8988T (cell line): ENCODE measurements at regions not wholly inside any gene's neighbourhood (a gene's known extent, or its start where the extent isn't known, plus 50 kb on each side); places are given as distances from the start of the nearest gene placed in this dataset.
A peak's percentile ranks its signal among the peaks of the same experiment; 100 is the strongest.
"Not testable (repeated sequence)": the region's sequence is repeated elsewhere in the genome, so short reads cannot be mapped to it uniquely, and the experiment has no call there.

Experiments
- DNase-seq: peaks from one replicate; pipeline ENCODE4 v3.0.0; 2011

DNA sequence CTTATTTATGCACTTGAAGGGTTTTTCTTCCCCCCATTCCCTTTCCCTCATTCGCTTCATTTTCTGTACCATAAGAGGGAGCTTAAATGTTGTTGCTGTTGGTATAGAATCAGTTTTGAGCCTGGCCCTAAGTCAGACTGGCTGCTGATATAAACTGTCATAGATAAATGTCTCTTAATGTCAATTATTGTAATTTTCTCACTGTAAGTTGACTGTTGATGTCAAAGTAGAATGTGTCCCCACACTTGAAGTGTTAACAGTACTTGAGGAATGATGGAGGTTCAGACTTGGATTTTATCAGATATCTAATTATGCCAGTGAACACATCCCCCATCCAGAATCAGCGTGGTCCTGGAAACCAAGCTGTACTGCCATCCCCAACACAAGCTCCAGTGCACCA lies 87.8 kb downstream of the PRR15 start:
- DNase-seq, result no peak

GRCh38 chr7:29652556-29652955 lies 88.9 kb downstream of the PRR15 start:
- DNase-seq, result no peak

- DNase-seq, result not testable (repeated sequence)
Measured at GRCh38 chr7:29654340-29654739, 90.7 kb downstream of the PRR15 start.

DNA sequence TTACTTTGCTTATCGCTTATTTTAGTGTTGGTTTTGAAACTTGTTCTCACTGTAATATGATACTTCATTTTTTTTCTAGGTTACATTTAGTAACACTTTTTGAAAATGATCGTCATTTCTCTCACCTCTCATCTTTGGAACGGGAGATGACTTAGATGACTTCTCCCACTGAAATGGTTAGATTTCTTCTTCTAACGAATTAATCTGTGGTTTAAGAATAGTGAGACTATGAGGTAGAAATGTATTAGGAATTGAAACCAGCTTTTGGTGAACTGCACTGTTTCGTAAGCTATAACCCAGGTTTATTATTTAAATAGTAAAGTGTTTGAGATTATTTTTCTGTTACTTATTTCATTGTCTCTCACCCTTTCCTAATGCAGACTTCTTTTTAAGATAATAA lies 93.7 kb downstream of the PRR15 start:
- DNase-seq, result no peak

DNA sequence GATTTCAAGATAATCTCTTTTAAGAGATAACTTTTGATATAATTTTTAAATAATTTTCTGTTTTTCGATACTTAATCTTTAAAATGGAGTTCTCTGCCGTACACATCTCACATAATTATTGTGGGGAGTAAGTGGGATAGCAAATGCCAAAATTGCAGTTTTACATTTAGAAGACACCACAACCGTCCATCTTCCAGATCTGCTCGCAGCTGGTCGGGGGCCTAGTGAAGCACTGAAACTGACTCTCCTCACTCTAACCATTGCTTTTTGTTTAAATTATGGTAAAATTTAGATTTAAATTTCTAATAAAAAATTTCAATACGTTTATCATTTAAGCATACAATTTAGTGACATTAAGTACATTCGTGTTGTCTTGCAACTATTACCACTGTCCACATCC lies 94.2 kb downstream of the PRR15 start:
- DNase-seq, result no peak

DNA sequence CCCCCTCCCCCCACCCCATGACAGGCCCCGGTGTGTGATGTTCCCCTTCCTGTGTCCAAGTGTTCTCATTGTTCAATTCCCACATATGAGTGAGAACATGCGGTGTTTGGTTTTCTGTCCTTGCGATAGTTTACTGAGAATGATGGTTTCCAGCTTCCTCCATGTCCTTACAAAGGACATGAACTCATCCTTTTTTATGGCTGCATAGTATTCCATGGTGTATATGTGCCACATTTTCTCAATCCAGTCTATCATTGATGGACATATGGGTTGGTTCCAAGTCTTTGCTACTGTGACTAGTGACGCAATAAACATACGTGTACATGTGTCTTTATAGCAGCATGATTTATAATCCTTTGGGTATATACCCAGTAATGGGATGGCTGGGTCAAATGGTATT lies 95.6 kb downstream of the PRR15 start:
- not testable (repeated sequence) for DNase-seq

- not testable (repeated sequence) for DNase-seq
Measured at GRCh38 chr7:29662899-29663298, 99.3 kb downstream of the PRR15 start.

DNA sequence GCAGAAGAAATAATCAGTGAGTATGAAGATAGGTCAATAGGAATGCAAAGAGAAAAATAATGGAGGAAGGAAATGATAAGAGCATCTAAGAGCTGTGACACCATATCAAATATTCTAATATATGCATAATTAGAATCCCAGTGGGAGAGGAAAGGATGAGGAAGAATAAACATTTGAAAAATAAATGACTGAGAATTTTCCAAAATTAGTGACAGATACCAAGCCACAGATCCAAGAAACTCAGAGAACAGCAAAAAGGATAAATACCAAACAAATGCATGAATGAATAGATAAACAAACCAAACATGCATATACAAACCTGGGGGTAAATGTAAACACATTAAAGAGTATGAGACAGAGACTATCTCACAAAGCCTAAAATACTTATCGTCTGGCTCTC lies 101.4 kb downstream of the PRR15 start:
- not testable (repeated sequence) for DNase-seq

DNA sequence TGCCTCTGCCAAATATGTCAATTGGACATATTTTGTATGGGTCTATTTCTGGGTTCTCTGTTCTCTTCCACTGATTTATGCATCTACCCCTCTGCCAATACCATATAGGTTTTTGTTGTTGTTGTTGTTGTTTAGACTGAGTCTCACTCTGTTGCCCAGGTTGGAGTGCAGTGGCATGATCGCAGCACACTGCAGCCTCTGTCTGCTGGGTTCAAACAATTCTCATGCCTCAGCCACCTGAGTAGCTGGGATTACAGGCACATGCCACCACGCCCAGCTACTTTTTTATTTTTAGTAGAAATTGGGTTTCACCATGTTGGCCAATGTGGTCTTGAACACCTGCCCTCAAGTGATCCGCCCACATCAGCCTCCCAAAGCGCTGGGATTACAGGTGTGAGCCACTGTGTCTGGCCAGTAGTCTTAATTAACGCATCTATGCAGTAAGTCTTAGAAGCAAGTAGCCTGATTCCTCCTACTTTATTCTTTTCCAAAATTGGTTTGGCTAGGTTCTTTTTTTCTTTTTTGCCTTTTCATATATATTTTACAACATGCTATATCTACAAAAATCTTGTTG lies 103.5 kb downstream of the PRR15 start:
- not testable (repeated sequence) for DNase-seq

DNA sequence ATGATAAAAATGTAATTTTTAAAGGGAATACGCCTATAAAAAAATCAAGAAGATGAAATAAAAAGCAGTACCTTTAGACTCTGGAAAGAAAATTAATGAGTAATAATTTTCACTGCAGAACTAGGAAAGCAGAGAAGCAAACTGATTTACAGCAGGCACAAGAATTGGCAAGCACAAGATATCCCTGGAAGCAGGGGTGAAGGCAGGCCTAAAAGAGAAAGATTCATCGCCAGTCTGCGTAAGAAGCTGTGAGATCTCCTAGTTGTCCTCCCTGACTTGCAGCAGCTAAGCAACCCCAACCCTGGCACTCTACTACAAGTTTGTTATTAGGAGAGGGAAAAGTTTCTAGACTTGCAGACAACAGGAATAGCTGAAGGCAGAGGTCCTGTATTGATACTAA lies 107.7 kb downstream of the PRR15 start:
- not testable (repeated sequence) for DNase-seq

DNA sequence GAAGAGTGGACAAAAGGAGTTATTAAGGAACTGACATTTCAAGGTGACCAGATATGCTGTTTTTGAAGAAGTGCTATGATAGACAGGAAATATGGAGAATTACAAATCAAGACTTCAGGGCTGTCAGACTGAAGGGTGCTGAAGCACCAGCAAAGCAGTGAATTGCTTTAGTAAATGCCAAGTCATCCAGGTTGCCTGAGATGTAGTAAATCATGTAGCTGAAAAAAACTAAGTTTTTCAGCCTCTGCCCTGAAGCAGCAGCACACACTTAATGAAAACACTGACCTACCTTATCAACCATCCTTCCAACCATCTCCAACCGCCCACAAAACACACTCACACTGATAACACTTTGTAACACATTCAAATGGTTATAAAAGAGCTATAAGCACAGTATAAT lies 110.0 kb downstream of the PRR15 start:
- DNase-seq, result not testable (repeated sequence)

- not testable (repeated sequence) for DNase-seq
Measured at GRCh38 chr7:29674626-29675025, 111.0 kb downstream of the PRR15 start.

DNA sequence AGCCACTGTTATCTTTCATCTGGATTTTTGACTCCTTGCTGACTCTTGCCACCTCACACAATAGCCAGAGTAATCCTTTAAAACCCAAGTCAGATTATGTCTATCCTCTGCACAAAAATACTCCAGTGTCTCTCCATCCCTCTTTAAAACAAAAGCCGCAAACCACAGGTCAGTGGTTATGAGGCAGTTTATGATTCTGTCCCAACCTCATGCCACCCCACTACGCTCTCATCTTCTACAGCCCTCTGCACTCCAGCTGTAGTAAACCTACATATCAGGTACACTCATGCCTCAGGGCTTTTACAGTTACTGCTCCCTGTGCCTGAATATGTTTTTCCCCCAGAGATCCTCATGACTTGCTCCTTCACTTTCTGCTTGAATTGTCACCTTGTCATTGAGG lies 113.6 kb downstream of the PRR15 start:
- DNase-seq, result not testable (repeated sequence)

GRCh38 chr7:29679963-29680362 lies 116.3 kb downstream of the PRR15 start:
- DNase-seq, result not testable (repeated sequence)

DNA sequence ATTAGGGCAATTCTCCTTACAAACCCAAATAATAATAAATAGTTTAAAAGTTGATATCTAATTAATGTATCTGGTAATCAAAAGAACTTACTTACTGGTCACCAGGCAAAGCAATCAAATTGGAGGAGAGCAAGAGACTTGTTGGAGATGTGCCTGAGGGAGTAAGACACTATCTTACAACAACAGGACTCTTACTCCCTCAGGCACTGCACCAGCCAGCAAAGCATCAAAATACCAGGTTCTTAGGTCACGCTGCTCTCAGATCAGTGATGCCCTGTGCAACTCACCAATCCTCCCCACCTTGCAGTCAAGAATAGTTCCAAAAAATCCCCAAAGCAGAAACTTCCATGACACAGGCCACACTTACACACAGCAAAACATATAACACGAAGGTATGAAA lies 117.0 kb downstream of the PRR15 start:
- DNase-seq, result not testable (repeated sequence)

DNA sequence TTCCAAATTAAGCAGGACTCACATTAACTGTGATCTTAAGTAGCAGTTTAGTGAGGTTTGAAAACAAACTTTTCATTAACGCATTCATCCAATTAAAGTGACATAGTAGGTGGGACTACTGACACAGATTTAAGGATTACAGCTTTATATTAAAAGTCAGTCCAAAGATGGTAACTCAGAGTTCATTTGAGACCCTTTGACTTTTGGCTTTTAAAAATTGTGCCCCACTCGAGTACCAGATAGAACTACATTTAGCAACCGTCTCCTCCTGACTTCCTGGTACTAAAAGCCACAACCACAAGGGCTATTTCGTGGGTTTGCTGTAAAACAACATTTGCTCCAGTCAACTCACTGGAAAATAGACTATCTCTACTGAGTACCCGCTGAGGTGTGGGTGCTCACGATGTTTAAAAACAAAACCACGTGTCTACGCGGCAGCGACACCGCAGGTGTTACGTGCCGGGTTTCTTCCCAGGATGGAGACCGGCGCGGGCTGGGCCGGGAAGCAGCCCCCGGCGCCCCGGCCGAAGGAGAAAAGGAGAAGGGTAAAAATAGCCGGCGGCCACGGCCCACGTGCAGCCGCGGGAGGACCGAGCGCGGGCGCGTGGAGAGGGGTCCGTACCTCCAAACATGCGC lies 120.6 kb downstream of the PRR15 start:
- DNase-seq, result not testable (repeated sequence)

GRCh38 chr7:29684787-29685650 lies 121.3 kb upstream of the WIPF3 start:
- DNase-seq, result peak; percentile 13

GRCh38 chr7:29685651-29686271 lies 120.5 kb upstream of the WIPF3 start:
- DNase-seq, result not testable (repeated sequence)

GRCh38 chr7:29690510-29690909 lies 115.8 kb upstream of the WIPF3 start:
- not testable (repeated sequence) for DNase-seq

- DNase-seq, result not testable (repeated sequence)
Measured at GRCh38 chr7:29696402-29696801, 109.9 kb upstream of the WIPF3 start.

GRCh38 chr7:29699723-29700122 lies 106.6 kb upstream of the WIPF3 start:
- DNase-seq, result not testable (repeated sequence)

DNA sequence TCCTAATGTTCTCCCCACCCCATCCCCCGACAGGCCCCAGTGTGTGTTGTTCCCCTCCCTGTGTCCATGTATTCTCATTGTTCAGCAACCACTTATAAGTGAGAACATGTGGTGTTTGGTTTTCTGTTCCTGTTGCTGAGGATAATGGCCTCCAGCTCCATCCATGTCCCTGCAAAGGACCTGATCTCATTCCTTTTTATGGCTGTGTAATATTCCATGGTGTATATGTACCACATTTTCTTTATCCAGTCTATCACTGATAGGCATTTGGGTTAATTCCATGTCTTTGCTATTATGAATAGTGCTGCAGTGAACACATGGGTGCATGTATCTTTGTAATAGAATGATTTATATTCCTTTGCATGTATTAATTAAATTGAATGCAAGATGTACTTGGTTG lies 104.8 kb upstream of the WIPF3 start:
- not testable (repeated sequence) for DNase-seq

DNA sequence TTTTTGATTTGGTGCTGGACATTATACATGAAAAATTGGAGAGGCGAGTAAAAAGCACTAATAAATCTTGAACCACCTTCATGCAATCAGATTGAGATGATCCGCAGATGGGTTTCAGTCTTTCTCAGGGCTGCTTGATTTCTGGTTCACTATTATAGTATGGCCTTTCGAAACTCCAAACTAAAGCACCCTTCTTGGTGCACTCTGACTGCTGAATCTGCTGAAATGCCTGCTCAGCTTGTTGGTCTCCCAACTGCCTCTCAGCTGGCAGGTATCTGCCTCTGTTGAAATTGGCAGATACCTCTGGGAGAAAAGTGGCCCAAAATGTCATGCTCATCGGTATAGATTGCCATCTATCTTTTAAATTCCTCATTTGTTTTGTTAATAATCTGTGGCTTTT lies 102.5 kb upstream of the WIPF3 start:
- DNase-seq, result not testable (repeated sequence)
